ENCODE measurements at regions not wholly inside any gene's neighbourhood (a gene's known extent, or its start where the extent isn't known, plus 50 kb on each side); places are given as distances from the start of the nearest gene placed in this dataset.

- Histone ChIP-seq H3K9ac (replicated peaks in 1 of 4; ENCODE audit: extremely low read depth in 1 of 4, low read depth in 3 of 4, low read length in 3 of 4) (no peak overlapping the region), H4K91ac (replicated peaks; ENCODE audit: insufficient read length, low read length) (no peak overlapping the region), H4K5ac (ENCODE audit: insufficient read length, low read depth, low read length) (no peak overlapping the region), H2BK12ac (ENCODE audit: low read depth, low read length) (no peak overlapping the region), H3K9me3 (ENCODE audit: insufficient read depth in 2 of 2, low read depth in 1 of 2, low read length in 1 of 2) (no peaks in the 10 kb centered on the region), H4K8ac (ENCODE audit: extremely low read depth, insufficient read depth, low read length) (no peak overlapping the region), H3K23me2 (ENCODE audit: low read depth, low read length) (no peaks in the 10 kb centered on the region), H2AK5ac (ENCODE audit: low read depth, low read length) (no peak overlapping the region), H2BK15ac (ENCODE audit: low read length) (no peak overlapping the region), H3K79me1 (ENCODE audit: low read depth, low read length) (no peaks in the 10 kb centered on the region), H2BK120ac (replicated peaks; ENCODE audit: low read depth, low read length) (no peak overlapping the region), H3K4ac (replicated peaks; ENCODE audit: insufficient read length, low read depth, low read length) (no peak overlapping the region), H3K4me1 (replicated peaks in 1 of 4; ENCODE audit: control insufficient read depth in 3 of 4, insufficient read depth in 4 of 4, low read length in 3 of 4) (no peaks in the 10 kb centered on the region), H3K79me2 (ENCODE audit: control insufficient read depth in 1 of 2, insufficient read depth in 2 of 2, low read length in 2 of 2) (no peaks in the 10 kb centered on the region), H3K4me2 (ENCODE audit: insufficient read depth in 1 of 2, low read depth in 2 of 2, low read length in 2 of 2) (no peak overlapping the region), H2BK5ac (ENCODE audit: low read depth, low read length) (no peak overlapping the region), H4K20me1 (replicated peaks in 1 of 2; ENCODE audit: control insufficient read depth in 1 of 2, insufficient read depth in 2 of 2, low read length in 2 of 2) (no peaks in the 10 kb centered on the region), H3K27ac (ENCODE audit: low read depth, low read length) (no peak overlapping the region), H3K56ac (replicated peaks; ENCODE audit: insufficient read length, low read depth, low read length) (no peak overlapping the region), H3K14ac (ENCODE audit: insufficient read length) (no peak overlapping the region), H2AFZ (ENCODE audit: low read length) (no peak overlapping the region), H3K27me3 (replicated peaks in 1 of 4; ENCODE audit: control insufficient read depth in 3 of 4, extremely low read depth in 1 of 4, insufficient read depth in 3 of 4, low read length in 3 of 4) (no peaks in the 10 kb centered on the region), H3K23ac (ENCODE audit: insufficient read length) (no peak overlapping the region), H3K18ac (ENCODE audit: extremely low read depth, low read length) (no peak overlapping the region), H3K36me3 (ENCODE audit: control insufficient read depth in 2 of 4, insufficient read depth in 4 of 4, low read length in 3 of 4) (no peaks in the 10 kb centered on the region), H2BK20ac (ENCODE audit: low read length) (no peak overlapping the region), H3K4me3 (ENCODE audit: extremely low read depth in 1 of 4, insufficient read depth in 2 of 4, low read depth in 3 of 4, low read length in 4 of 4) (no peak overlapping the region)
- WGBS, 2 experiments (ENCODE audit: extremely low coverage in 1 of 2, insufficient coverage in 1 of 2, insufficient read length in 1 of 2, insufficient replicate concordance in 2 of 2, low coverage in 1 of 2, low lambda C conversion rate in 2 of 2, missing lambda C conversion rate in 1 of 2), result 95% methylated on average over 1 of the region's 1 CpG; no CpG with 5 or more reads in 1 of the 2 experiments
- FAIRE-seq, result no peak
- DNase-seq (ENCODE audit: low read depth in 1 of 2, low spot score in 2 of 2), result no peak
- ChIA-PET CTCF (ENCODE audit: partially characterized antibody) (no interaction called here), POLR2A (ENCODE audit: partially characterized antibody) (no interaction called here)
- no peak for TF ChIP-seq KDM4A (IDR thresholded peaks at IDR 0.05; ENCODE audit: low read depth, low read length, severe bottlenecking)
- no peak for TF ChIP-seq GTF2F1 (IDR thresholded peaks at IDR 0.05; ENCODE audit: borderline replicate concordance, low read depth, low read length)
- no peak for TF ChIP-seq ATF3 (IDR thresholded peaks at IDR 0.05; ENCODE audit: insufficient read depth, low read depth, low read length)
- TF ChIP-seq BCL11A (IDR thresholded peaks at IDR 0.05; ENCODE audit: low read depth in 2 of 2, low read length in 2 of 2), result no peak
- TF ChIP-seq MAFK (IDR thresholded peaks at IDR 0.05; ENCODE audit: low read depth, low read length), result no peak
- no peak for TF ChIP-seq FOSL1 (IDR thresholded peaks at IDR 0.05; ENCODE audit: insufficient read depth, low read depth, low read length)
- no peak for TF ChIP-seq E2F6 (IDR thresholded peaks at IDR 0.05)
- TF ChIP-seq POU5F1 (IDR thresholded peaks at IDR 0.05; ENCODE audit: low read depth, low read length), result no peak
- no peak for TF ChIP-seq ASH2L (IDR thresholded peaks at IDR 0.05; ENCODE audit: low read length)
Observed at GRCh38 chr9:106149956-106150355, 455.6 kb downstream of the TMEM38B start.

Measured in H1 (cell line).